OCI-LY7 (cell line): ENCODE measurements at regions not wholly inside any gene's neighbourhood (a gene's known extent, or its start where the extent isn't known, plus 50 kb on each side); places are given as distances from the start of the nearest gene placed in this dataset.

Experiments used
- CTCF ChIP-seq: fragments of 200-600 bp; sonication (generic); conservative IDR thresholded peaks from 2 replicates; pipeline ENCODE4 v1.5.1; 2014; ENCODE audit warnings: mild to moderate bottlenecking, antibody characterized with exemption, low read length, moderate library complexity, mixed read lengths
- EZH2phosphoT487 ChIP-seq: fragments of 200-600 bp; sonication (generic); IDR thresholded peaks from 2 replicates; pipeline ENCODE4 v1.6.1; 2018; ENCODE audit warnings: low read depth, borderline replicate concordance, mild to moderate bottlenecking, mixed run types, antibody characterized with exemption, low read length, moderate library complexity, mixed read lengths

- no peak for TF ChIP-seq CTCF
- no peak for TF ChIP-seq EZH2phosphoT487
Observed at GRCh38 chr9:36742264-36742663, 169.6 kb downstream of the MELK start.
